LNCAP (cell line): ENCODE measurements at regions not wholly inside any gene's neighbourhood (a gene's known extent, or its start where the extent isn't known, plus 50 kb on each side); places are given as distances from the start of the nearest gene placed in this dataset.

Source experiments
- TF ChIP-seq, protein P1 (sequence below): fragments of 450-650 bp; IDR thresholded peaks from 2 replicates; pipeline ENCODE4 v1.5.1; 2017; ENCODE audit warnings: mild to moderate bottlenecking

GRCh38 chr21:21661741-21662140 is 663.5 kb downstream of the NCAM2 start:
- TF ChIP-seq, protein P1, sequence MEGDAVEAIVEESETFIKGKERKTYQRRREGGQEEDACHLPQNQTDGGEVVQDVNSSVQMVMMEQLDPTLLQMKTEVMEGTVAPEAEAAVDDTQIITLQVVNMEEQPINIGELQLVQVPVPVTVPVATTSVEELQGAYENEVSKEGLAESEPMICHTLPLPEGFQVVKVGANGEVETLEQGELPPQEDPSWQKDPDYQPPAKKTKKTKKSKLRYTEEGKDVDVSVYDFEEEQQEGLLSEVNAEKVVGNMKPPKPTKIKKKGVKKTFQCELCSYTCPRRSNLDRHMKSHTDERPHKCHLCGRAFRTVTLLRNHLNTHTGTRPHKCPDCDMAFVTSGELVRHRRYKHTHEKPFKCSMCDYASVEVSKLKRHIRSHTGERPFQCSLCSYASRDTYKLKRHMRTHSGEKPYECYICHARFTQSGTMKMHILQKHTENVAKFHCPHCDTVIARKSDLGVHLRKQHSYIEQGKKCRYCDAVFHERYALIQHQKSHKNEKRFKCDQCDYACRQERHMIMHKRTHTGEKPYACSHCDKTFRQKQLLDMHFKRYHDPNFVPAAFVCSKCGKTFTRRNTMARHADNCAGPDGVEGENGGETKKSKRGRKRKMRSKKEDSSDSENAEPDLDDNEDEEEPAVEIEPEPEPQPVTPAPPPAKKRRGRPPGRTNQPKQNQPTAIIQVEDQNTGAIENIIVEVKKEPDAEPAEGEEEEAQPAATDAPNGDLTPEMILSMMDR = no peak

- TF ChIP-seq, protein P1 = no peak
Measured at GRCh38 chr21:21662776-21663175, 664.6 kb downstream of the NCAM2 start.

DNA sequence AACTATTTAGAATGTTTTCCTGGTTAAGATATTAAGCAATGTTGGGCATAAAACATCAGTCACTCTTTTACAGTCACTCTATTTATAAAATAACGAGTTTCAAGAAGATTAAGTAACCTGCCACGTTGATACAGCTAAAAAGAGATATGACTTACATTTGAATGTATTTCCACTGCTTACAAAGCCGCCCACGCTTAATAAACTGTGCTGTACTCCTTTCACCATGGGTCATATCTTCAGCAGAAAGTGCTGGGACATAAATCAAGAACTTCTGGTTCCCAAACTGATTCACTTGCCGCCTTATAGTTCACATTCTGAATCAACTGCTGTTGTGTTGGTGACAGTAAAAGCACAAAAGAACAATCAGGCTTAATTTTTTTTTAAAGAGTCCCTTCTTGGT is 666.7 kb downstream of the NCAM2 start:
- TF ChIP-seq, protein P1 = no peak

GRCh38 chr21:21666689-21667088 is 668.5 kb downstream of the NCAM2 start:
- TF ChIP-seq, protein P1 = no peak

- TF ChIP-seq, protein P1 = no peak
Measured at GRCh38 chr21:21668198-21668597, 670.0 kb downstream of the NCAM2 start.

DNA sequence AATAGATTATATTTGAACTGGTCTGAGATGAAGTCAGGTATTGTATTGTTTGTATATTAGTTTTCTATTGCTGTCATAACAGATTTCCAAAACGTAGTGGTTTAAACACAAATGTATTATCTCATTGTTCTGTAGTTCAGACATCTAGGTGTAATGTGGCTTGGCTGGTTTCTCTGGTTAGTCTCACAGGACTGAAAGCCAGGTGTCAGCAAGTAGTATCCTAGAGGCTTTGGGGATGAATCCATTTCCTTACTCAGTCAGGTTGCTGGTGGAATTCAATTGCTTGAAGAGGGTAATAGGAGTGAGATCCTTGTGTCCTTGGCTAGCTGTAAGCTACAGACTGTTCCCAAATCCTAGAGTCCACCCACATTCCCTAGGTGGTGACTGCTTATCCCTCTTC is 675.8 kb downstream of the NCAM2 start:
- TF ChIP-seq, protein P1 = no peak

GRCh38 chr21:21675601-21676000 is 677.4 kb downstream of the NCAM2 start:
- TF ChIP-seq, protein P1 = no peak

- TF ChIP-seq, protein P1 = no peak
Measured at GRCh38 chr21:21682172-21682571, 684.0 kb downstream of the NCAM2 start.
